SK-N-SH (cell line): ENCODE measurements at regions not wholly inside any gene's neighbourhood (a gene's known extent, or its start where the extent isn't known, plus 50 kb on each side); places are given as distances from the start of the nearest gene placed in this dataset.

Source experiments
- ELF1 ChIP-seq: IDR thresholded peaks from 2 replicates; pipeline ENCODE4 v1.4.0; 2012
- EP300 ChIP-seq, 2 experiments: IDR thresholded peaks; 2 replicates each; pipeline versions ENCODE4 v1.4.0 to v1.6.1; 2012; ENCODE audit warnings: borderline replicate concordance in 1 of 2, low read depth in 1 of 2, low read length in 1 of 2
- FOXM1 ChIP-seq: IDR thresholded peaks from 2 replicates; pipeline ENCODE4 v1.4.0; 2012; ENCODE audit warnings: low read depth, mild to moderate bottlenecking
- POLR2AphosphoS5 ChIP-seq: IDR thresholded peaks from 2 replicates; pipeline ENCODE4 v1.6.1; 2012; ENCODE audit warnings: low read depth, low read length
- RAD21 ChIP-seq: IDR thresholded peaks from 2 replicates; pipeline ENCODE4 v1.6.1; 2012; ENCODE audit warnings: mild to moderate bottlenecking, low read length
- RCOR1 ChIP-seq: fragments of 150-350 bp; IDR thresholded peaks from 2 replicates; pipeline ENCODE4 v1.6.1; 2017; ENCODE audit warnings: antibody characterized with exemption, low read length
- TAF1 ChIP-seq: IDR thresholded peaks from 2 replicates; pipeline ENCODE4 v1.6.1; 2012; ENCODE audit warnings: low read depth, mild to moderate bottlenecking, low read length, moderate library complexity, borderline replicate concordance
- TEAD4 ChIP-seq: IDR thresholded peaks from 2 replicates; pipeline ENCODE4 v1.4.0; 2012; ENCODE audit warnings: mild to moderate bottlenecking, borderline replicate concordance; ENCODE audit not compliant: insufficient read depth
- TF ChIP-seq, protein P1 (sequence below): fragments of 200-600 bp; sonication (generic); IDR thresholded peaks from 2 replicates; pipeline ENCODE4 v1.6.1; 2017; ENCODE audit warnings: antibody characterized with exemption, mild to moderate bottlenecking, moderate library complexity
- TF ChIP-seq, protein P2 (sequence below): fragments of 150-350 bp; IDR thresholded peaks from 2 replicates; pipeline ENCODE4 v1.6.1; 2017; ENCODE audit warnings: antibody characterized with exemption, low read length, low read depth, borderline replicate concordance

GRCh38 chr16:63822818-63823217 lies 1299.0 kb downstream of the CDH11 start:
- TF ChIP-seq ELF1 (no peak), FOXM1 (no peak), RCOR1 (no peak), TAF1 (no peak), RAD21 (no peak), EP300 (IDR thresholded peaks at IDR 0.05; ENCODE audit: borderline replicate concordance in 1 of 2, low read depth in 1 of 2, low read length in 1 of 2) (no peak), POLR2AphosphoS5 (no peak), TEAD4 (no peak)
- TF ChIP-seq, protein P1, sequence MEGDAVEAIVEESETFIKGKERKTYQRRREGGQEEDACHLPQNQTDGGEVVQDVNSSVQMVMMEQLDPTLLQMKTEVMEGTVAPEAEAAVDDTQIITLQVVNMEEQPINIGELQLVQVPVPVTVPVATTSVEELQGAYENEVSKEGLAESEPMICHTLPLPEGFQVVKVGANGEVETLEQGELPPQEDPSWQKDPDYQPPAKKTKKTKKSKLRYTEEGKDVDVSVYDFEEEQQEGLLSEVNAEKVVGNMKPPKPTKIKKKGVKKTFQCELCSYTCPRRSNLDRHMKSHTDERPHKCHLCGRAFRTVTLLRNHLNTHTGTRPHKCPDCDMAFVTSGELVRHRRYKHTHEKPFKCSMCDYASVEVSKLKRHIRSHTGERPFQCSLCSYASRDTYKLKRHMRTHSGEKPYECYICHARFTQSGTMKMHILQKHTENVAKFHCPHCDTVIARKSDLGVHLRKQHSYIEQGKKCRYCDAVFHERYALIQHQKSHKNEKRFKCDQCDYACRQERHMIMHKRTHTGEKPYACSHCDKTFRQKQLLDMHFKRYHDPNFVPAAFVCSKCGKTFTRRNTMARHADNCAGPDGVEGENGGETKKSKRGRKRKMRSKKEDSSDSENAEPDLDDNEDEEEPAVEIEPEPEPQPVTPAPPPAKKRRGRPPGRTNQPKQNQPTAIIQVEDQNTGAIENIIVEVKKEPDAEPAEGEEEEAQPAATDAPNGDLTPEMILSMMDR, result no peak
- TF ChIP-seq, protein P2, sequence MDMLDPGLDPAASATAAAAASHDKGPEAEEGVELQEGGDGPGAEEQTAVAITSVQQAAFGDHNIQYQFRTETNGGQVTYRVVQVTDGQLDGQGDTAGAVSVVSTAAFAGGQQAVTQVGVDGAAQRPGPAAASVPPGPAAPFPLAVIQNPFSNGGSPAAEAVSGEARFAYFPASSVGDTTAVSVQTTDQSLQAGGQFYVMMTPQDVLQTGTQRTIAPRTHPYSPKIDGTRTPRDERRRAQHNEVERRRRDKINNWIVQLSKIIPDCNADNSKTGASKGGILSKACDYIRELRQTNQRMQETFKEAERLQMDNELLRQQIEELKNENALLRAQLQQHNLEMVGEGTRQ, result no peak
